ENCODE measurements at regions not wholly inside any gene's neighbourhood (a gene's known extent, or its start where the extent isn't known, plus 50 kb on each side); places are given as distances from the start of the nearest gene placed in this dataset.

GRCh38 chr12:19641235-19642080 lies 202.2 kb downstream of the AEBP2 start:
- peaks cover 4% of the 10 kb centered on the region for H3K9me3 Mint-ChIP-seq
- no peak overlapping the region for H3K27ac Mint-ChIP-seq
- H3K36me3 Mint-ChIP-seq (ENCODE audit: low read depth) = no peaks in the 10 kb centered on the region
- no peak for DNase-seq
- ChIA-PET CTCF (interaction anchor here (1.0 kb wide), 1 partner anchor 67 kb away, joined by 3 read pairs; no protein-coding TSS in a partner anchor), POLR2A (no interaction called here)
- no peak overlapping the region for H3K4me3 Mint-ChIP-seq
- no peaks in the 10 kb centered on the region for H3K4me1 Mint-ChIP-seq
- H3K27me3 Mint-ChIP-seq = no peaks in the 10 kb centered on the region

- Mint-ChIP-seq H3K27ac (no peak overlapping the region), H3K4me3 (no peak overlapping the region), H3K27me3 (no peaks in the 10 kb centered on the region), H3K9me3 (peaks cover 4% of the 10 kb centered on the region), H3K4me1 (no peaks in the 10 kb centered on the region), H3K36me3 (ENCODE audit: low read depth) (no peaks in the 10 kb centered on the region)
- no peak for DNase-seq
- ChIA-PET CTCF (no interaction called here), POLR2A (no interaction called here)
These were observed 203.1 kb downstream of the AEBP2 start for GRCh38 chr12:19642345-19642744.

GRCh38 chr12:19643635-19644034 lies 204.3 kb downstream of the AEBP2 start:
- no peaks in the 10 kb centered on the region for H3K4me1 Mint-ChIP-seq
- no peak overlapping the region for H3K4me3 Mint-ChIP-seq
- peaks cover 2% of the 10 kb centered on the region for H3K27me3 Mint-ChIP-seq
- H3K27ac Mint-ChIP-seq = no peak overlapping the region
- ChIA-PET CTCF (no interaction called here), POLR2A (no interaction called here)
- H3K9me3 Mint-ChIP-seq = peaks cover 7% of the 10 kb centered on the region
- no peaks in the 10 kb centered on the region for H3K36me3 Mint-ChIP-seq (ENCODE audit: low read depth)
- no peak for DNase-seq

- DNase-seq = no peak
- H3K27ac Mint-ChIP-seq = no peak overlapping the region
- H3K27me3 Mint-ChIP-seq = peaks cover 2% of the 10 kb centered on the region
- H3K9me3 Mint-ChIP-seq = peaks cover 7% of the 10 kb centered on the region
- ChIA-PET CTCF (no interaction called here), POLR2A (no interaction called here)
- no peaks in the 10 kb centered on the region for H3K4me1 Mint-ChIP-seq
- no peaks in the 10 kb centered on the region for H3K36me3 Mint-ChIP-seq (ENCODE audit: low read depth)
- no peak overlapping the region for H3K4me3 Mint-ChIP-seq
These were observed 205.3 kb downstream of the AEBP2 start for GRCh38 chr12:19644571-19644970.

- H3K27me3 Mint-ChIP-seq = peaks cover 2% of the 10 kb centered on the region
- ChIA-PET CTCF (no interaction called here), POLR2A (no interaction called here)
- H3K27ac Mint-ChIP-seq = no peak overlapping the region
- H3K4me1 Mint-ChIP-seq = no peaks in the 10 kb centered on the region
- peaks cover 7% of the 10 kb centered on the region for H3K9me3 Mint-ChIP-seq
- H3K4me3 Mint-ChIP-seq = no peak overlapping the region
- no peaks in the 10 kb centered on the region for H3K36me3 Mint-ChIP-seq (ENCODE audit: low read depth)
- DNase-seq = no peak
These were observed 206.5 kb downstream of the AEBP2 start for GRCh38 chr12:19645823-19646222.

- no peaks in the 10 kb centered on the region for H3K36me3 Mint-ChIP-seq (ENCODE audit: low read depth)
- ChIA-PET CTCF (no interaction called here), POLR2A (no interaction called here)
- no peak overlapping the region for H3K27ac Mint-ChIP-seq
- peaks cover 7% of the 10 kb centered on the region for H3K9me3 Mint-ChIP-seq
- H3K4me1 Mint-ChIP-seq = no peaks in the 10 kb centered on the region
- no peak overlapping the region for H3K4me3 Mint-ChIP-seq
- H3K27me3 Mint-ChIP-seq = peaks cover 2% of the 10 kb centered on the region
- DNase-seq = no peak
These were observed 207.3 kb downstream of the AEBP2 start for GRCh38 chr12:19646599-19646998.

GRCh38 chr12:19647806-19648556 lies 208.7 kb downstream of the AEBP2 start:
- H3K4me3 Mint-ChIP-seq = no peak overlapping the region

GRCh38 chr12:19648591-19648990 lies 209.3 kb downstream of the AEBP2 start:
- CTCF ChIA-PET = no interaction called here
- Mint-ChIP-seq H3K27me3 (peaks cover 2% of the 10 kb centered on the region), H3K36me3 (ENCODE audit: low read depth) (no peaks in the 10 kb centered on the region), H3K4me3 (no peak overlapping the region), H3K27ac (no peak overlapping the region), H3K4me1 (no peaks in the 10 kb centered on the region), H3K9me3 (peaks cover 7% of the 10 kb centered on the region)
- POLR2A ChIA-PET = no interaction called here
- DNase-seq = no peak

More at GRCh38 chr12:19647806-19648556, 208.7 kb downstream of the AEBP2 start:
- Mint-ChIP-seq H3K27me3 (peaks cover 2% of the 10 kb centered on the region), H3K4me1 (no peaks in the 10 kb centered on the region), H3K27ac (no peak overlapping the region), H3K9me3 (peaks cover 7% of the 10 kb centered on the region), H3K36me3 (ENCODE audit: low read depth) (no peaks in the 10 kb centered on the region)
- CTCF ChIA-PET = no interaction called here
- POLR2A ChIA-PET = no interaction called here
- DNase-seq = no peak

GRCh38 chr12:19652386-19652785 lies 213.1 kb downstream of the AEBP2 start:
- Mint-ChIP-seq H3K4me1 (no peaks in the 10 kb centered on the region), H3K27ac (no peak overlapping the region), H3K27me3 (peaks cover 2% of the 10 kb centered on the region), H3K4me3 (no peak overlapping the region), H3K36me3 (ENCODE audit: low read depth) (no peaks in the 10 kb centered on the region), H3K9me3 (peaks cover 3% of the 10 kb centered on the region)
- ChIA-PET CTCF (no interaction called here), POLR2A (no interaction called here)
- no peak for DNase-seq

GRCh38 chr12:19654650-19655376 lies 215.5 kb downstream of the AEBP2 start:
- H3K4me1 Mint-ChIP-seq = no peaks in the 10 kb centered on the region
- H3K9me3 Mint-ChIP-seq = no peaks in the 10 kb centered on the region
- ChIA-PET CTCF (interaction anchor here (0.5 kb wide), 1 partner anchor 158 kb away, joined by 3 read pairs; no protein-coding TSS in a partner anchor), POLR2A (no interaction called here)
- no peak for DNase-seq
- H3K27ac Mint-ChIP-seq = no peak overlapping the region
- H3K36me3 Mint-ChIP-seq (ENCODE audit: low read depth) = no peaks in the 10 kb centered on the region
- no peak overlapping the region for H3K4me3 Mint-ChIP-seq
- H3K27me3 Mint-ChIP-seq = no peaks in the 10 kb centered on the region

GRCh38 chr12:19657118-19657731 lies 217.9 kb downstream of the AEBP2 start:
- CTCF ChIA-PET = no interaction called here
- Mint-ChIP-seq H3K4me1 (no peaks in the 10 kb centered on the region), H3K36me3 (ENCODE audit: low read depth) (no peaks in the 10 kb centered on the region), H3K27ac (no peak overlapping the region), H3K4me3 (no peak overlapping the region), H3K27me3 (no peaks in the 10 kb centered on the region), H3K9me3 (no peaks in the 10 kb centered on the region)
- no peak for DNase-seq
- POLR2A ChIA-PET = no interaction called here

GRCh38 chr12:19657732-19658130 lies 218.4 kb downstream of the AEBP2 start:
- no peaks in the 10 kb centered on the region for H3K4me1 Mint-ChIP-seq
- no peak overlapping the region for H3K4me3 Mint-ChIP-seq
- H3K27me3 Mint-ChIP-seq = no peaks in the 10 kb centered on the region
- POLR2A ChIA-PET = no interaction called here
- DNase-seq = no peak
- CTCF ChIA-PET = no interaction called here
- H3K36me3 Mint-ChIP-seq (ENCODE audit: low read depth) = no peaks in the 10 kb centered on the region
- H3K27ac Mint-ChIP-seq = no peak overlapping the region
- no peaks in the 10 kb centered on the region for H3K9me3 Mint-ChIP-seq

GRCh38 chr12:19659086-19659485 lies 219.8 kb downstream of the AEBP2 start:
- no peaks in the 10 kb centered on the region for H3K36me3 Mint-ChIP-seq (ENCODE audit: low read depth)
- ChIA-PET POLR2A (no interaction called here), CTCF (no interaction called here)
- H3K4me1 Mint-ChIP-seq = no peaks in the 10 kb centered on the region
- no peak overlapping the region for H3K27ac Mint-ChIP-seq
- no peak for DNase-seq
- no peaks in the 10 kb centered on the region for H3K9me3 Mint-ChIP-seq
- no peak overlapping the region for H3K4me3 Mint-ChIP-seq
- H3K27me3 Mint-ChIP-seq = no peaks in the 10 kb centered on the region
